Adrenal gland (tissue), 9 donors: ENCODE measurements at regions not wholly inside any gene's neighbourhood (a gene's known extent, or its start where the extent isn't known, plus 50 kb on each side); places are given as distances from the start of the nearest gene placed in this dataset.

Source experiments
- DNase-seq, 7 donors: peaks; one replicate each; pipeline ENCODE4 v3.0.0-alpha.2; 2019 to 2020
- H3K27ac ChIP-seq, 5 donors: fragments of 200-600 bp; sonication (generic) in 4 of 5; 1 replicate in 3 of 5; 2 replicates in 2 of 5; pipeline versions ENCODE4 v1.5.1 to v1.8.0; 2016 to 2020; ENCODE audit warnings: mild to moderate bottlenecking in 1 of 5
- H3K27me3 ChIP-seq: fragments of 200-600 bp; 2 replicates; pipeline ENCODE4 v1.8.0; 2021
- H3K36me3 ChIP-seq, 2 donors: fragments of 200-600 bp; replicated peaks in 1 of 2; 1 replicate in 1 of 2; 2 replicates in 1 of 2; pipeline versions ENCODE4 v1.5.1 to v1.8.0; 2018 to 2022
- H3K4me1 ChIP-seq, 2 donors: fragments of 200-600 bp; replicated peaks in 1 of 2; 1 replicate in 1 of 2; 2 replicates in 1 of 2; pipeline versions ENCODE4 v1.5.1 to v1.8.0; 2018 to 2021
- H3K4me3 ChIP-seq, 4 donors: fragments of 200-600 bp; sonication (generic) in 3 of 4; one replicate each; pipeline ENCODE4 v1.5.1; 2016 to 2018
- H3K9me3 ChIP-seq, 3 donors: fragments of 200-600 bp; sonication (generic) in 1 of 3; replicated peaks in 1 of 3; 1 replicate in 2 of 3; 2 replicates in 1 of 3; pipeline versions ENCODE4 v1.5.1 to v1.8.0; 2016 to 2021
- CTCF ChIP-seq, 6 experiments: fragments of 450-650 bp in 4 of 6; fragments of 200-600 bp in 2 of 6; sonication (generic) in 1 of 6; IDR thresholded peaks; 1 replicate in 5 of 6; 2 replicates in 1 of 6; pipeline versions ENCODE4 v1.5.1 to v1.8.0; 2016 to 2021; ENCODE audit warnings: antibody characterized with exemption in 6 of 6, mild to moderate bottlenecking in 2 of 6, moderate library complexity in 1 of 6
- POLR2A ChIP-seq, 2 donors: fragments of 450-650 bp; IDR thresholded peaks; one replicate each; pipeline ENCODE4 v1.6.1; 2017; ENCODE audit warnings: antibody characterized with exemption in 2 of 2, mild to moderate bottlenecking in 2 of 2, moderate library complexity in 1 of 2
- WGBS, 4 donors: extraction: QIAGEN DNeasy Blood & Tissue Kit in 2 of 4; methylation state at CpG; one replicate each; pipeline versions ENCODE4 v1.1.5 to v1.1.7; 2013 to 2017; 5-methylcytosine and 5-hydroxymethylcytosine counted together
- intact Hi-C, 2 donors: fragments of 100-400 bp; cut with DNase I; formaldehyde crosslinking; loops; one replicate each; pipeline versions ENCODE4 v1.14.1 to v1.15.0; 2022 to 2023
- donor health status: healthy with polysubstance abuse.
- donor health status: Bipolar disorder and iron deficiency.
- donor health status: DM: yes; HTN: yes; CAD: no.
- donor health status: DM: no; HTN: no; CAD: no.
- donor health status: DM: no; HTN: no; CAD: no.

DNA sequence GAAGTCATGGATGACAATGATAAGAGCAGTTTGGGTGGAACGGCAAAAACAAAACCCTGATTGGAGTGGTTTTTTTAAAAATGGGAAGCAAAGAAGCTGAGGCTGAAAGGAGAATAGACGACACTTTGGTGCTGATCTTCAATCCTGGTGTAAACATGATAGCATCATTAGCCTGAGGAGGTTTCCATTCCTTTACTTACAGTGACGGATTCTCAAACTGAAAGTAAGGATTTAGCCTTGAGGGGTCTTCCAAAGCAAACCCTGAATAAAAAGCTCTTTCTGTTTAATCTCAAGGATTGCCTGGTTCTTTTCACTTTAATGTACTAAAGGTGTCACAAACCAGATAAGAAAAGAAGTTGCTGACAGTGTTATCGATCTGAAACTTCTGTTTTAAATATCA is 69.3 kb downstream of the KCNJ2 start:
- H3K27me3 ChIP-seq = no peaks in the 10 kb centered on the region
- H3K9me3 ChIP-seq = no peaks in the 10 kb centered on the region
- TF ChIP-seq CTCF (IDR thresholded peaks at IDR 0.05) (no peak), POLR2A (IDR thresholded peaks at IDR 0.05) (no peak)
- H3K4me3 ChIP-seq = no peak overlapping the region
- no peak overlapping the region for H3K27ac ChIP-seq
- DNase-seq = no peak
- WGBS, 4 donors = 44 to 49% (median 48%) methylated on average over 4 of the region's 4 CpGs
- intact Hi-C loops = no loop called here
- H3K36me3 ChIP-seq = no peaks in the 10 kb centered on the region
- H3K4me1 ChIP-seq = no peaks in the 10 kb centered on the region

GRCh38 chr17:70239391-70239826 is 70.1 kb downstream of the KCNJ2 start:
- Histone ChIP-seq H3K4me1 (no peaks in the 10 kb centered on the region), H3K36me3 (no peaks in the 10 kb centered on the region), H3K4me3 (no peak overlapping the region), H3K27me3 (no peaks in the 10 kb centered on the region), H3K27ac (no peak overlapping the region), H3K9me3 (no peaks in the 10 kb centered on the region)
- intact Hi-C loops = no loop called here
- TF ChIP-seq CTCF (IDR thresholded peaks at IDR 0.05) (no peak), POLR2A (IDR thresholded peaks at IDR 0.05) (no peak)
- 0 to 30% (median 25%) methylated on average over 1 of the region's 1 CpG for WGBS, 4 donors
- DNase-seq = no peak

DNA sequence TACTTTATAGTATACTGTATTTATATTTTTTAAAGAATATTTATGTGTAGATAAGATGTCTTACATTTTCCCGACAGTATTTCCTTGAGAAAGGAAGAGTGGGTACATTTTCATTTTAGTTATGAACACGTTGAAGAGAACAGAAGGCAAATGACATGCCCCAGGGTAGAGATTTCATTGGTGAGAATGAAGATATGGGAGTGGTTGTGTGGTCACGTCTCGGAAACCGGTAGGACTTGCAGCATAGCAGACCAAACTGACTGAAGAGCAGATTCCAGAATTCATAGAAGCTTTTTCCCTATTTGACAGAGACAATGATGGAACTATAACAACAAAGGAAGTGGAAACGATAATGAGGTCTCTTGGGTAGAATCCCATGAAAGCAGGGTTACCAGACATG is 71.7 kb downstream of the KCNJ2 start:
- H3K27ac ChIP-seq = no peak overlapping the region
- DNase-seq = no peak
- intact Hi-C loops = no loop called here
- no peaks in the 10 kb centered on the region for H3K27me3 ChIP-seq
- no peaks in the 10 kb centered on the region for H3K4me1 ChIP-seq
- H3K9me3 ChIP-seq = no peaks in the 10 kb centered on the region
- 72 to 86% (median 79%) methylated on average over 6 of the region's 6 CpGs for WGBS, 4 donors
- TF ChIP-seq POLR2A (IDR thresholded peaks at IDR 0.05) = no peak
- TF ChIP-seq CTCF (IDR thresholded peaks at IDR 0.05) = no peak
- H3K4me3 ChIP-seq = no peak overlapping the region
- no peaks in the 10 kb centered on the region for H3K36me3 ChIP-seq

DNA sequence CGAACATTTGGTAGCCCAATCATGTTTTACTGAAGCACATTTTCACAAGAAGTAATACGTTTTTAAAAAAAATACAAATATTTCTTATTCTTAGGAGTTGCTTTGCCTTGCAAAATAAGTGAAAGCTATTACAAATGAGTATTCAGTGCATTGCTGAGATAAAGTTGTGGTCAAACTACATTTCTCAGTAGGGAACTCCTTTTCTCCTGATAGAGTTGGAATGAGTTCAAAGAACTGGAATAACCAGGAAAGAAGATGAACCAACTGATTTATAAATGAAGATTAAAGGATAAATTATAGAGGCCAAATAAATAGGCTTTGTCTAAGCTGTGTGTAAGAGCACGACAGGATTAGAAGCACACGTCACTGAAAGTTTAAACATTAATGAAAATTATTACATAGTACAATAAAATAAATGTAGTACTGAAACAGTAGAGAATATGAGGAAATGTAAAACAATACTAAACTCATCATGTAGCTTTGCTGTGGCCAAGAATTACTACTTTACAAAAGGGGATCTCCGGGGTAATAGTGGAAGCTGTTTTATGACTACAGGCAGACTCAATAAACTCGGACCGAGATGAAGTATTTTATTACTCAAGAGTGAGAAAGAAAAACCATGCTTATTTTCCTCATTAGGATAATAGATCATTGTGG is 73.6 kb downstream of the KCNJ2 start:
- TF ChIP-seq CTCF (IDR thresholded peaks at IDR 0.05) (no peak), POLR2A (IDR thresholded peaks at IDR 0.05) (no peak)
- H3K4me3 ChIP-seq = no peak overlapping the region
- 50 to 55% (median 51%) methylated on average over 7 of the region's 7 CpGs for WGBS, 4 donors
- H3K27me3 ChIP-seq = no peaks in the 10 kb centered on the region
- no peaks in the 10 kb centered on the region for H3K4me1 ChIP-seq
- no peaks in the 10 kb centered on the region for H3K36me3 ChIP-seq
- H3K27ac ChIP-seq = no peak overlapping the region
- DNase-seq = no peak
- intact Hi-C loops = no loop called here
- H3K9me3 ChIP-seq = no peaks in the 10 kb centered on the region
